HG02798 (cell line): ENCODE measurements at regions not wholly inside any gene's neighbourhood (a gene's known extent, or its start where the extent isn't known, plus 50 kb on each side); places are given as distances from the start of the nearest gene placed in this dataset.
"Not testable (repeated sequence)": the region's sequence is repeated elsewhere in the genome, so short reads cannot be mapped to it uniquely, and the experiment has no call there.

Experiments used
- ATAC-seq: cut with Tn5 transposase; IDR thresholded peaks from one replicate; pipeline ENCODE4 v1.9.1; 2021; ENCODE audit warnings: mild to moderate bottlenecking; ENCODE audit not compliant: unreplicated experiment, poor library complexity

GRCh38 chr5:125969011-125969813 lies 454.0 kb upstream of the GRAMD2B start:
- no peak for ATAC-seq

- ATAC-seq, result no peak
These were observed 453.4 kb upstream of the GRAMD2B start for GRCh38 chr5:125969814-125970171.

- ATAC-seq, result no peak
These were observed 452.4 kb upstream of the GRAMD2B start for GRCh38 chr5:125970631-125971307.

GRCh38 chr5:125972706-125973105 lies 450.5 kb upstream of the GRAMD2B start:
- ATAC-seq, result no peak

- ATAC-seq, result no peak
These were observed 448.5 kb upstream of the GRAMD2B start for GRCh38 chr5:125974679-125975078.

- no peak for ATAC-seq
These were observed 446.7 kb upstream of the GRAMD2B start for GRCh38 chr5:125976421-125977000.

GRCh38 chr5:125978015-125978414 lies 445.2 kb upstream of the GRAMD2B start:
- ATAC-seq, result no peak

GRCh38 chr5:125979636-125980035 lies 443.6 kb upstream of the GRAMD2B start:
- no peak for ATAC-seq

GRCh38 chr5:125981016-125981415 lies 442.2 kb upstream of the GRAMD2B start:
- no peak for ATAC-seq

GRCh38 chr5:125987677-125988255 lies 435.4 kb upstream of the GRAMD2B start:
- no peak for ATAC-seq

- ATAC-seq, result no peak
These were observed 431.2 kb upstream of the GRAMD2B start for GRCh38 chr5:125992050-125992449.

- ATAC-seq, result not testable (repeated sequence)
These were observed 423.8 kb upstream of the GRAMD2B start for GRCh38 chr5:125999271-126000030.

GRCh38 chr5:126000507-126000906 lies 422.7 kb upstream of the GRAMD2B start:
- no peak for ATAC-seq

- ATAC-seq, result no peak
These were observed 420.8 kb upstream of the GRAMD2B start for GRCh38 chr5:126002222-126002897.

- no peak for ATAC-seq
These were observed 419.9 kb upstream of the GRAMD2B start for GRCh38 chr5:126003309-126003708.

- no peak for ATAC-seq
These were observed 418.6 kb upstream of the GRAMD2B start for GRCh38 chr5:126004636-126005035.

GRCh38 chr5:126007841-126008240 lies 415.4 kb upstream of the GRAMD2B start:
- ATAC-seq, result no peak

GRCh38 chr5:126009566-126009965 lies 413.6 kb upstream of the GRAMD2B start:
- ATAC-seq, result no peak

- ATAC-seq, result not testable (repeated sequence)
These were observed 411.7 kb upstream of the GRAMD2B start for GRCh38 chr5:126011526-126011925.

- ATAC-seq, result no peak
These were observed 408.5 kb upstream of the GRAMD2B start for GRCh38 chr5:126014676-126015075.
